ENCODE measurements at regions not wholly inside any gene's neighbourhood (a gene's known extent, or its start where the extent isn't known, plus 50 kb on each side); places are given as distances from the start of the nearest gene placed in this dataset.
"Not testable (repeated sequence)": the region's sequence is repeated elsewhere in the genome, so short reads cannot be mapped to it uniquely, and the experiment has no call there.

DNA sequence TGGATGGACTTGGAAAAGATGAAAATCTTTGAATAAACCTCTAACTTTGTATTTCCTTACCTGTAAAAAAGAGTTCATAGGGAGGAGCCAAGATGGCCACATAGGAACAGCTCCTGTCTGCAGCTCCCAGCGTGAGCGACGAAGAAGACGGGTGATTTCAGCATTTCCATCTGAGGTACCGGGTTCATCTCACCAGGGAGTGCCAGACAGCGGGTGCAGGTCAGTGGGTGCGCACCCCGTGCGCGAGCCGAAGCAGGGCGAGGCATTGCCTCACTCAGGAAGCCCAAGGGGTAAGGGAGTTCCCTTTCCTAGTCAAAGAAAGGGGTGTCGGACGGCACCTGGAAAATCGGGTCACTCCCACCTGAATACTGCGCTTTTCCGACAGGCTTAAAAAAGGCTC lies 191.3 kb upstream of the DDX18 start:
- DNase-seq (ENCODE audit: low spot score); FAIRE-seq: not testable (repeated sequence)

DNA sequence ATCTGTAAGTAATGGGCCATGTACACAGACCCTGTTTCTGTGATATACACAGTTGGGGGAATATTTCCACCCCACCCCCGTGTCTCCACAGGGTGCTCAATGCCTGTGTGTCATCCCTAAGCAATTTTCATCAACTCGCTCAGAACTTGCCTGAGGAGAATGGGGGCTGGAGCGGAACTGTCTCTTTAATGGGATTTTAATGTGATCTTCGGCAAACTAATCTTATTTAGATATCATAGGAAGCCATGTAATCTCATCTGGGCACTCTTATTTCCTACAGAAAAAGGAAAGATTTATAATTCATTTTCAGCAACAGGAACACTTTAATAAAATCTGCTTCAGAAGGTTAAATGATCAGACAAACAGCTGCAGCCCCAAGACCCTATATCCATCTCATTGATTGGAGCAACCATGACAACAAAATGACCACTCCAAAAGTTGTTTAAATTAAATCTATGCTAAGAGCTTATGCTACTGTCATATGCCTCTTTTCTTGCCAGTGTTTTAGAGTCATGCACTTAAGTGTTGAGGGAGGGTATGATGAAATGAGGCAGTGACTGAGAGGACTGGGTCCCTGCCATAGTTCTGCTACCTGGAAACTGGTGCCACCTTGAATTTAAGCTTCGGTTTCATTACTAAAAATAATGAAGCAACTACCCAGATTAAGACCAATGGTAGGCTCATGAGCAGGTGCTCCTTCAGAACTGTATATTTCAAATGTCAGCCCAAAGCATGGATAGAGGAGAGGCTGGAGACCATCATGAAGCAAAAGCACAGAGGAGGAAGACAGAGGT lies 183.1 kb upstream of the DDX18 start:
- no peak for DNase-seq (ENCODE audit: low spot score)

DNA sequence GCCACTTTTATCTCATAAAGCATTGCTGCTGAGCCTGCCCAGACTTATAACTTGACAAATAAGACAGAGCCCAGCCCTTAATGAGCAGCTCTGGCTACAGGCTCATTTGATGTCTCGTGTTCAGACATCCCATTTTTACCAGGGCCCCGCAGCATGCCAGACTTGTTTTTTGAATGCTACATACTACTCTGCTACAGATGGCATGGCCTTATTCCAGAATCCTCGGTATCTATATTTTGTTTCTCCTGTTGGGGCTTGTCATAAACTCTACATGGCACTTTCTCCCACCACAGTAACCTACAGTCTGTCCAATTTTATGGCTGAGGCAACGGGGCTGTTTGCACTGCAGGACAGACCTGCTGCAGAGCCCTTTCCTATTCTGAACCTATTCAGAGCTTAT lies 179.0 kb upstream of the DDX18 start:
- FAIRE-seq, result no peak
- DNase-seq (ENCODE audit: low spot score), result no peak

More for the DNA sequence above, 183.1 kb upstream of the DDX18 start:
- no peak for FAIRE-seq

DNA sequence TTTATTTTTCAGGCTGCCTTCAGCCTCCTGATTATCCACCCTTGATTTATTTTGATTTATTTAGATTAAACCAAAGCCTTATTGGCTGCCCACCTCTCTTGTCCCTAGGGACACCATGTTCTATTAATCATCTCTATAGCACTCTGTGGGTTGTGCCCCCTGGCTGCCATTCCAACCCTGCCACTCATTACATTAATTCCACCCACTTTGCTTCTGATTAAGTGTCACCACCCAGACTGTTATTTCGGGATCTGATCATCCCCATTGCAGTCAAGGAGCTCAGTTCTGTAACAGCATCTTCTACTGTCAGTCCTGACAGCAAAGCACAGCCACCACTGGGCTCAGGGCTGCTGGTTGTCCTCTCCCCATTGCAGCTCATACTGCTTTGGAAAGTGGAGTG lies 175.1 kb upstream of the DDX18 start:
- DNase-seq (ENCODE audit: low spot score) (no peak), FAIRE-seq (no peak)

DNA sequence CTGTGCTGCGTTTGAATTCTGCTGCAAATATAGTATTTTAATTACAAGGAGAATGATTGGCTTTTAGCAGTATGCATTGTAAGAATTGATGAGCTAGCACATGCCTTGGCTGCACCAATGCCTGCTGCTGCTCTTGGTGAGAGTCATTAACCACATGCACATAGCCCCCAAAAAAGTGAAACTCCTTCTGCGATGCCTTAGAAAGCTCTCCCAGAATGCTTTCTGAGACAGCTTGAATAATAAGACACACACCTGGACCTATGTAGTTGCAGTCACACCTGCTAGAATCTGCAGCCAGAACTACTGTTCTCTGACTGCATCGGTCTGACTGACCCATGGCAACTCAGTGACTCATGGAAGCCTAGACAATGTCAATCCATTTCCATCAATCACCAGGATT lies 170.1 kb upstream of the DDX18 start:
- DNase-seq (ENCODE audit: low spot score) (no peak), FAIRE-seq (no peak)

DNA sequence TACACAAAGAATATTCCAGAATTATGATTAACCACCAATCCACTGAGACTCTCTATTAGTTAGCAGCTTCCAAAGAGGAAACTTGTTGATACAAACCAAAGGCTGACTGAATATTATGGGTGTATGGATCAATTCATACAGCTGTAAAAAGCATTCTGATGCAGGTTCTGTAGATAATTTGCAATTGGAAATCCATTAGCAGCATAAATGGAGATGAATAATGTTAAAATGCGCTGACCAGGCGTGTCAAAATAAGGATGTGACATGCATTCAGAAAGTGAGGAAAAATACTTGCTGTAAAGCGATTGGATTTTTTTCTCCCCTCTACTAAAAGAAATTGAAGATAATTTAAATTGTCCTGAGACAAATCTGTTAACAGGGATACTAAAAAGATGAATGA lies 169.0 kb upstream of the DDX18 start:
- DNase-seq (ENCODE audit: low spot score) (no peak), FAIRE-seq (no peak)

DNA sequence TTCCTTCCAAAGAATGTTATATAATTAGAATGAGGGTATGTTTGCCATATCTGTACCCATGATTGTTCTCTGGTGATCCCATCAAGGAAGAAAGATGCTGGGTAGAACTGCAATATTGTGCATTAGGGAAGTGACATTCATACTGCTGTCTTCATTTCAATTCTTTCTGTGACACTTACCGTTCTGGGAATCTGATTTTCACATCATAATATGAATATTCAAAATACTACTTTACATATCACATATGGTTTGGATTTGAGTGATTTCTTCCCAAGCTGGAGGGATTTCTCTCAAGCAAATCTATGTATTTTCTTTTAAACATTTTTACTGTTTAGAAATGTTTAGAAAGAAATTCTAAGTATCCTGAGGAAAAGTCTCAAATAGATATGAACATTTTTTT lies 168.4 kb upstream of the DDX18 start:
- DNase-seq (ENCODE audit: low spot score) (no peak), FAIRE-seq (no peak)

DNA sequence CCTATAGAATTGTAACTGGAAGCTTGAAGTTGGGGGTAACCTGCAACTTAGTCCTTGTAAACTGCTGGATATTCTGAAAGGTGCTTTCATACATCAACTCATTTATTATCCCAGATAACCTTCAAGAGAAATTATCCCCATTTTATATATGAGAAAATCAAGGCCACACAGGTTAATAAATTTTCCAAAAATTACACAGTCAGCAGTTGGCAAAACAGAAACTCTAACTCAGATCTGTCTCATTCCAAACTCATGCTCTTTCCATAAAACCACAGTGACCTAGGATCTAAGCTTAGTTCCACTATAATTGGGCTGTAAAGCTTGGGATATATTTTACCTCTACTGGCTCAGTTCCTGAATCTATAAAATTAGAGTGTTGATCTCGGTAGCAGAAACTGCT lies 167.6 kb upstream of the DDX18 start:
- FAIRE-seq (no peak), DNase-seq (ENCODE audit: low spot score) (no peak)

DNA sequence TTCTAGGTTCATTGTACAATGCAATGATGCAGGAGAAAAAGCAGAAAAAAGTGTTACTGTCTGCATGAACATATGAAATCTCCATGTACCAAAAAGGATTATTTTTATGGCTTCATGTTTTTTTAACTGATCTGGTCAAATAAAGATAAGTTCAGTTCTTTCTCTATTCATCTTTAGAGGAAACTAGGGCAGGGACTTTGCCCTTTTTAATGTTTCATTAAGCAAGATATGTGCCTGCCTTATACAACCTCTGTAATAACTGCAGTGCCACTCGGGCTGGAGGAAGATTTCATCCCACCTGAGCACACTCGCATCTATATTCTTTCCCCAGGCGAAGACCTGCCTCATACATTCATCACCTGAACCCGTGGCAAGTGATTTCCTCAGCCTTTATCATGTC lies 157.9 kb upstream of the DDX18 start:
- DNase-seq (ENCODE audit: low spot score), result no peak
- no peak for FAIRE-seq

DNA sequence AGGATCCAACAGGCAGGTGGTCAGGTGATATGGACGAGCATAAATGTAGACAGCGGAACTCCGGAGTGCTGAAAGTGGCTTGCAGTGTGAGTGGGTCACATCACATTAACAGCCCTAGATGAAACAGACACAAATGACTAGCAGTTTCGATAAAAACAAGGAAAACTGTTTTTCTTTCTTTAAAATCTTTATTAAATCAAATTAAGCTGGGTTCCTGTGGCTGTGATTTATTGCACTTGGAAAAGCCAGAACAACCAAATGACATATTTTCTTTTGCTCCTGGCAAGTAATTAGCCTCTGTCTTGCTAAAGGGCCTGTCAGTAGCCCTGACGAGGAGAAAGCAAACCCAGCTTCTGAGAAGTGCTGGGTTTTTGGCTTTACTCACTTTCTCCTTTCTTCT lies 152.9 kb upstream of the DDX18 start:
- DNase-seq (ENCODE audit: low spot score), result no peak
- no peak for FAIRE-seq

DNA sequence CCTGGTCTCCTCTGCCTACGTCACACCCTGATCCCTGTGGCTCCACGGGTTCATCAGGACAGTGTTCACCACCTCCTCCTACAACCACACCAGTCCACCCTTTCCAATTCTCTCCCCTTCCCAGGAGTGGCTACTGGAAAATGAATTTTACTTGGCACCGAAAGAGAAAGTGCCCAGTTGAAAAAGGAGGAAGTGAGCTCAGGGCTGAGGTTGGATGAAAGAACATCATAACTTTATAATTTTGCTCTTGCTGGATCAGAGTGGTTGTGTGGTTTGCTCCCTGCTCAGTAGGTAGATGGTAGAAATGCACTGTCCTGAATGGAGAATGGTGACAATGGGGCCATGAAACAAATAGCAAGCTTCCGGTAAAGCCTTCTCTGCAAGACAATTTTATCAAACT lies 140.3 kb upstream of the DDX18 start:
- DNase-seq (ENCODE audit: low spot score), result no peak
- peak; percentile 50 for FAIRE-seq

DNA sequence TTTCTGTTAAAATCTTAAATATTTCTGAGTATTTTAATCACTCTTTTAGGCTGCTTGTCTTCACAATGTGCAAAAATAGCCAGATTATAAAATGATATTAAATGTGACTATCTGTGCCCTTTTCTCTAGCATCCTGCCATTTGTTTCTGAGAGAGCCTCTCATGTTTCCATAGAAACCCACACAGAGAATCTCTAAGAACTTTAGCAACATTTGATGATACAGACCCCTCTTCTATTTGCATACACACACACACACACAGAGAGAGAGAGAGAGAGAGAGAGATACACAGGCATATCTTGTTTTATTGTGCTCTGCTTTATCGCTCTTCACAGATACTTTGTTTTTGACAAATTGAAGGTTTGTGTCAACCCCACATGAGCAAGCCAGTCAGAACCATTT lies 134.5 kb upstream of the DDX18 start:
- no peak for DNase-seq (ENCODE audit: low spot score)
- no peak for FAIRE-seq

DNA sequence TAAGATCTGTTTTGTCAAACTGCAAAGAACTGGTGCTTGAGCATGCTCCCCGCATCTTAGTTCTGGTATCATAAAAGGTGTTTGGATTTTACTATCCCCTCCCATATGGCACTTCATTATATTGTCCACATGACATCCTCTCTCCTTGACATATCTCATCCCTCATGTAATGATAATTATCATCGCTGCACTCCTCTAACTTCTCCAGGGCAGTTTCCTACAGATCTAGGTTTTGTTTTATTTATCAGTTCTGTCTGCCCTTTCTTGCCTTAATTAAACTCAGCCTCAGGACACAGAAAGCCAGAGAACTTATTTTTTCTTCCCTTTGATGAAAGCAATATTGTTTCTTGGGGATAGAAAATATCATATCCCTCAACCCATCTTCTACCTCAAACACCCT lies 129.6 kb upstream of the DDX18 start:
- DNase-seq (ENCODE audit: low spot score) (no peak), FAIRE-seq (no peak)

DNA sequence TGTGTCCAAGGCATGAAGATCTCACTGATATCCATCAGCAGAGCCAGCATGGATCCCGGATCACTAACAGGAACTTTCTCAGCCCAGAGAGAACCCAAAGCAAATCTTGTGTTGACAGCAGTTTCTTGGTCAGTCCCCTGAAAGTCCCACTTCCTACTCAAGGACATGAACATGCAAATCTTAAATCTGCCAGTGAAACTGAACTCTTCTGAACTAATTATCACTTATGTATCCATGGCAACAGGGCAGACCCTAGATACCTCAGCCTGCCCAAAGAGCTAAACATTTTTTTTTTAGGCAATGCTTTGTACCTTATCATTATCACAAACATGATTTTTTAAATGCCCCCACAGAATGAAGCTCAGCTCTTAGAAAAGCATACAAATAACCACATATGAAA lies 127.8 kb upstream of the DDX18 start:
- no peak for FAIRE-seq
- DNase-seq (ENCODE audit: low spot score), result no peak

DNA sequence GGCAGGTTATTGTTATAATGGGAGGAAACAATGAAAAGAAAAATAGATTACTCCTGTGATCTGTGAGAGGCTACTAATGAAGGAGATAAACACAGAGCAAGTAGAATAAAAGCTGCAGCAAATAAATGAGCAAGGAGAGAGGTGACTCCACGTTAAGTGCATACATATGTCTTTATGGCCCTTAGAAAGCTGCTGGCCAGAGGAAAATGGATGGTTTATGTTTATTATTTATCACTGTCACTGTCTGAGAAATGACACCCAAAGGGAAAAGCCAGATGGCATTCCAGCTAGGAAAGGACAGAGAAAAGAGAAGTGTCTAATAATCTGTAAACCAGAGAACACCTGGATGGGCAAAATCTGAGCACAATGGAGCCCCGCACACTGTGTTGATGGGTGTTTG lies 122.9 kb upstream of the DDX18 start:
- DNase-seq (ENCODE audit: low spot score), result no peak

DNA sequence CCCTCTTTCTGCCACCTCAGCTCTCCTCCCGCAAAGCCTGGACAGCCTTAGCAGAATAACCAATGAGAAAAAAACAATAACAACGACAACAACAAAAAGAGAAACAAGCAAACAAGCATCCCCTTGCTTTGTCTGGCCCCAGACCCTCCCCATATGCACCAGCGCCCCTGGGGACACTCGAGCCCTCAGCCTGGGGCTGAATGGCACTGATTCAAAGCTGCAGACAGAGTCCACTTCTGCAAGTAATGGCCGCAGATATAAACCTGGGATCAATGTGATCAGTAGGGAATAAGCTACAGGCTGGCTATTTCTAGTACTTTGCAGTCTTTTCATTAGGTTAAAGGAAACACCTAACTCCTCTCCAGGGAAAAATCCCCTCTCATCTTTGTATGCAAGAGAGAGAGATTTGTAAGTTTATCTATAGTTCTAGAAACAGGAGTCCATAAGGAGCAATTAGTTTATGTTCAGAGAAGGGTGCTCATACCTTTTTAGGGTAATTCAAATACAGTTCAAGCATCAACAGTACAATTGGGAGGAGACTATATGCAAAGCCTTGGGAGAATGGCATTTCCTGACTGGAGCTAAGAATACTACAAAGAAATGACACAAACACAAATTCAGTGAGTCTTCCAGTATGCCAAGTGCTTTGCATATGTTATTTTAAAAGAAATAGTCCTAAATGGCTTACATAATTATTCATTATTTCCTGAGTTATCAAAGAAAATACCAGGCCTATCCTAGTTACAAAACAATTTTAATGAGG lies 122.3 kb upstream of the DDX18 start:
- DNase-seq (ENCODE audit: low spot score), result no peak
- no peak for FAIRE-seq

More for the DNA sequence above, 122.9 kb upstream of the DDX18 start:
- no peak for FAIRE-seq

DNA sequence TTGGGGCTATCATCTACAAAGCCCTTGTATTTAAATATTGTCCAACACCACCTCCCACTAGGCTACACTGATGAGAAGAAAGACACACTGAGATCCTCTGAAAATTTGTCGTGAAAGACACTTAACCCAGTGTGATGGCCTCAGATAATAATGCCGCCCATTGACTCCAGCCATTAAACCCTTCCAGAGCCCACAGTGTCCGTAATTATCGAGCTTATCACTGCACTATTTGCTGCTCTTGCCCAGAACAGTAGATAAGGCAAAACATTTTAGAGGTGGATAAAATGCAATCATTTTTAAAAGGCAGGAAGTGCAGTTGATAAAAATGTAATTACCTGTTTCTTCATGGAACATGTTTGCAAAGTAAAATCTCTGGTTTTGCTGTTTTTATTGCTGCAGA lies 121.3 kb upstream of the DDX18 start:
- no peak for DNase-seq (ENCODE audit: low spot score)
- FAIRE-seq, result no peak

DNA sequence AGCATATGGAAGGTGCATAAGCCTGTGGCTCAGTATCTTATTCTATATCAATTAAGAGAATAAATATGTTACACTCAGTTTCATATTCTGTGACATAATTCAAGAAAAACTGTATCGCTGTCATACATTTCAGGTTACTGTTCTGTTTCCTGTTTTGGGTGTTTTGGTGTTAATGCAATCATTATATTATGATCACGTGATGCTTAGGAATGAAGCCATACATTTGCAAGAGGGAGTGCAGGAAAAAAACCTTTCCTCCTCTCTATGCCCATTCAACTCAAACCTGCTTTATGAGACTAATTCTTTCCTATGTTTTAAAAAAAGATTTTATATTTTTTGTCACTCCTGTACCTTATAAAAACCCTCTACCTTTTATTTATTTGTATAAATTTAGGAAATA lies 120.8 kb upstream of the DDX18 start:
- FAIRE-seq (no peak), DNase-seq (ENCODE audit: low spot score) (no peak)

DNA sequence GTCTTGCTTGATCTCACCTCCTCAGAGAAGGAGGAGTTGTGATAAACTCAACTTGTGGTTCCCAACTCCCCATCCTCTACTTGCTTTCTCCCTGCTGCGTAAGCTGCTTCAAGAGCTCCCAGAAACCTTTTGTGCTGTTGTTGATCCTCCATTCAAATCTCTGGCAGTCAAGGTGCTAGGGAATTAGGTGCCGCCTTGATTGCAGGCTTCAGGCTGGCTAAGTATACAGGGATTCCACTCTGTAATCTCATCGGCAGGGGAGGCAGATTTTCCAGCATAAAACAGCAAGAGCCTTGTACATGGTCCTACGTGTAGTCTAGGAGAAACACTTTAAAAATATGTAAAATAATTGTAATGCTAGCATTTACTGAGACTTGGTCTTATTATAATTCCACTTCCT lies 116.2 kb upstream of the DDX18 start:
- no peak for FAIRE-seq

DNA sequence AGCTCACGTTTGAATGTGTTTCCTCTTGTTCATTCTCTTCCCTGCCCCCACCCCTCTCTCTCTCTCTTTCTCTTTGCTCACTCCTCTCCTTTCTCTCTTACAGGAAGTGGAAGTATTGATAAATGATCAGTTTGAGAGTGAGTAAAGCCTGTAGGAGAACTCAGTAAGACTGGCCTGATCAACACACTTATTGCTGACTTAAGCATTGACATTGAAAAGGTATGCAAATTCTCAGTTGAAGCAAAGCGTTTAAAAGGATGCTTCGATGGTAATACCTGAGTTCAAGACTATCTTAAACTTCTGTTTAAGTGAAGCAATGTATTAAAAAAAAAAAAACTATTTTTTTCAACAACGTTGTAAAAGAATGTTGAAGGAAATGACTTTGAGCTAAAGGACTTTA lies 115.7 kb upstream of the DDX18 start:
- DNase-seq (ENCODE audit: low spot score), result no peak
- no peak for FAIRE-seq

More for the DNA sequence above, 116.2 kb upstream of the DDX18 start:
- DNase-seq (ENCODE audit: low spot score), result no peak

DNA sequence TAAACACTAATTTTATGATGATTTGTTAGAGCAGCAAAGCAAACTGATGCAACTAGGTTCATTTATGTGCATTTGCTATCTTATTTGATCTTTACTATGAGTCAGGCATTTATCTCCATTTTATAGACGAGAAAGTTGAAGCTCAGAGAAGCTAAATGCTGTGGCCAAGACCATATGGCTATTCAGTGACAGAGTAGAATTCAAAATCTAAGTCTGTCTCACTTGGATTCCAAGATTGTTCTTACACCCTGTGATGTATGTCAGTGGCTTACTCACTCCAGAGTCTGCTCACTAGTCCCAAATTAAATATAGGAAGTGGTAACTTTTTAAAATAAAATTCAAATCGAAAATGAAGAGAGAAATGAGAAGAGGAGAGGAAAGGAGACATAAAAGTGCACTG lies 114.0 kb upstream of the DDX18 start:
- FAIRE-seq (no peak), DNase-seq (ENCODE audit: low spot score) (no peak)

DNA sequence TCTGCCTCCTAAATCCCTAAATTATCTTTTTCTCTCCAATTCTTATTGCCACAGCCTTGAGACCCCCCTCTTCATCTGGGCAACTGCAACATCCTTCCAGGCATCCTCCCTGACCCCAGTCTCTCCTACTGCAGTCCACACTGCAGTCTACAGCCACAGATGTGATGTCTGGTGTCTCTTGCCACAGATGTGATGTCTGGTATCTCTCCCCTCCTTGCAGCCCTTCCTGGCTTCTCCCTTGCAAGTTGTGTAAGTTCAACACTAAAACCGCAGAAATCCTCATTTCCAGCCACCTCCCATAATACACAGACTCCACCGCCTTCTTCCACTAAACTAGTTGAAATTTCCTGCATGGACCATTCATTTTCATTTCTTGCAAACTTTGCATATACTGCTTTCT lies 113.1 kb upstream of the DDX18 start:
- no peak for FAIRE-seq

DNA sequence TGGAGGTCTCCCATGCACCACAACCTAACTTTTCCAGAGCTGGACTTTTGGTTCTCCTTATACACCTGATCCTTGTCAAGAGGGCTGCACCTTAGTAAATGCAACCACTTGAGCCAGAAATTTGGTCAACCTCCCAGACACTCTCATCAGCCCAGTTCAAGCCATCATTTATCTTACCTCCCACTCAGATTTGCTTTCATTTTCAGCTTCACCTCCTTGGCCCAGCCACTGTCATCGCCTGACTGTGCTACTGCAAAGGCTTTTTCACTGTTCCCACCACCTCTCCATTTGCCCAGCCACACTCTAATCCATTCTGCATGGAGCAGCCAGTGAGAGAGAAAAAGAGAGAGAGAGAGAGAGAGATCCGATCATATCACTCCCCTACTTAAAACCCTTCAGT lies 112.4 kb upstream of the DDX18 start:
- FAIRE-seq (no peak), DNase-seq (ENCODE audit: low spot score) (no peak)

More for the DNA sequence above, 113.1 kb upstream of the DDX18 start:
- DNase-seq (ENCODE audit: low spot score), result no peak

Data from urothelium cell line (cell line).